NCI-H2227 (cell line): ENCODE measurements at regions not wholly inside any gene's neighbourhood (a gene's known extent, or its start where the extent isn't known, plus 50 kb on each side); places are given as distances from the start of the nearest gene placed in this dataset.

ENCODE experiments used
- DNase-seq: peaks from one replicate; lab custom pipeline; 2025; ENCODE audit not compliant: unreplicated experiment; lab: John Stamatoyannopoulos, UW

- DNase-seq = peak; percentile 29
Observed at GRCh38 chr12:16756833-16757555, 151.0 kb upstream of the LMO3 start.

GRCh38 chr12:16730772-16731171, 124.8 kb upstream of the LMO3 start:
- no peak for DNase-seq

- DNase-seq = no peak
Observed at GRCh38 chr12:16726879-16727278, 120.9 kb upstream of the LMO3 start.

- DNase-seq = no peak
Observed at GRCh38 chr12:16719713-16720416, 113.9 kb upstream of the LMO3 start.

GRCh38 chr12:16716928-16717327, 111.0 kb upstream of the LMO3 start:
- DNase-seq = no peak

- no peak for DNase-seq
Observed at GRCh38 chr12:16692099-16692498, 86.1 kb upstream of the LMO3 start.

- DNase-seq = no peak
Observed at GRCh38 chr12:16691624-16692023, 85.7 kb upstream of the LMO3 start.

GRCh38 chr12:16688200-16688599, 82.2 kb upstream of the LMO3 start:
- no peak for DNase-seq

- no peak for DNase-seq
Observed at GRCh38 chr12:16685107-16685506, 79.1 kb upstream of the LMO3 start.

- DNase-seq = no peak
Observed at GRCh38 chr12:16681196-16681595, 75.2 kb upstream of the LMO3 start.

- DNase-seq = no peak
Observed at GRCh38 chr12:16675438-16675837, 69.5 kb upstream of the LMO3 start.

- DNase-seq = no peak
Observed at GRCh38 chr12:16674885-16675284, 68.9 kb upstream of the LMO3 start.

GRCh38 chr12:16670456-16671050, 64.6 kb upstream of the LMO3 start:
- DNase-seq = no peak

GRCh38 chr12:16669756-16670155, 63.8 kb upstream of the LMO3 start:
- DNase-seq = no peak

- DNase-seq = no peak
Observed at GRCh38 chr12:16668198-16668597, 62.2 kb upstream of the LMO3 start.

- no peak for DNase-seq
Observed at GRCh38 chr12:16658699-16659098, 52.7 kb upstream of the LMO3 start.
